DMS114 treated with DMSO at 0.1 percent for 48 hours (cell line): ENCODE measurements at regions not wholly inside any gene's neighbourhood (a gene's known extent, or its start where the extent isn't known, plus 50 kb on each side); places are given as distances from the start of the nearest gene placed in this dataset.
A peak's percentile ranks its signal among the peaks of the same experiment; 100 is the strongest.
"Not testable (repeated sequence)": the region's sequence is repeated elsewhere in the genome, so short reads cannot be mapped to it uniquely, and the experiment has no call there.

Experiments used
- DNase-seq: peaks from one replicate; lab custom pipeline; 2025; ENCODE audit not compliant: unreplicated experiment; lab: John Stamatoyannopoulos, UW

DNA sequence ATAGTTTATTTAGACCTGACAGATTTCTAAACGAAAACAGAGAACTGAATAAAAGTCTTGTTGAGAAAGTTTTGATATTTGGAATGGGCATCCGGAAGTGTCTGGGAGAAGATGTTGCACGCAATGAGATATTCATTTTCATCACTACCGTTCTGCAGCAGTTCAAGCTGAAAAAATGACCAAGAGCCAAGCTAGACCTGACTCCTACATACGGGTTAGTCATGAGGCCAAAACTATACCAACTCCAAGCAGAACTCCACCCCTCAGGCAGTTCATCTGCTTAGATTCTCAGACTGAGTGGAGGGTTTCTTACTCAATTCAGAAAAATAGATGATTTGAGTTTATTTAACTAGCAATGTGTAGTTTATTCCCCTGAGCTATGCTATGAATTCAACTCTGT, 95.4 kb upstream of the ANXA1 start:
- no peak for DNase-seq

GRCh38 chr9:73054091-73054490, 97.6 kb upstream of the ANXA1 start:
- DNase-seq: no peak

DNA sequence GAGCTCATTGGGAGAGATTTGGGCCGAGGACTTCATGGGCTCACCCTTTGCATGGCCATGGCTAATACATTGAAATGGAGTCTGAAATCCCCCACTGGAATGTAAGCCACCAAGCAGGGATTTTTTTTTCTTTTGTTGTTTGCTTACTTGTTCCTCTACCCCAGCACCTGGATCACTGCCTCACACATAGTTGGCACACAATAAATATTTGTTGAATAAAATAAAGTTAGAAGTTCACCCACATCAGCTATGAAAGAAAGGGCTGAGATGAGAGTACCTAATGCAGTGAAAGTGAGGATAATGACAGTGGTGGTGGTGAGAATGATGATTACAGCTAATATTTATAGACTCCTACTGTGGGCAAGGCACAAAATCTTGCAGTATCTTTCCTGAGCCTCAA, 98.1 kb upstream of the ANXA1 start:
- no peak for DNase-seq

DNA sequence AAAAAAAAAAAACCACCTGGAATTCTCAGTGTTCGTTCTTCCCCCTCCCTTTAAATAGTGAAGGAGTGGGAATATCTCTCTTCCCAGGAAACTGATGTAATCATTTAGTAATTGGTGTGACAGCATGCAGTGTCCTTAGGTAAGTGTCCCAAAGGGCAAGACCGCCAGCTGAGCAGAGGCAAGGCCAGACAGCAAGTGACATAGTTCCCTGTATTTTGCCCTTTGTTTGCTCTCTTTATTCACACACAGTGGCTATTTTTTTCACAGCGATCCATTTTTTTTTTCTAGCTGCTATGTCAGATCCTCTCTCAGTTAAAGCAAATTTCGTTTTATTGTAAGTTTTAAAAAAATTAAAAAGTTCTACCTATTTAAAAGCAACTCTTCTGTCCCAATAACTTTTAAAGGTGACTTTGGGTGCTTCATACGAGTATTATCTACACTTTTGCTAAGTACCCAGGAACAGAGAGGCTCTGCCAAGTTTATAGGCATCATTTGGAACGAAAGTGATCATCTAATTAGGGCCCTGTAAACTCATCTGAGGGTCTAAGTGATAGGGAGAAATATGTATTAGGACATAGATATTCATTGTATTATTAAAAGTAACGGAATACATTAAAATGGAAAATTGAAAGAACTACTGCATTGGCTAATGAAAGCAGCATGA, 98.2 kb upstream of the ALDH1A1 start:
- DNase-seq: no peak

GRCh38 chr9:73050065-73050816, 97.4 kb upstream of the ALDH1A1 start:
- DNase-seq: no peak

GRCh38 chr9:73049280-73049679, 96.4 kb upstream of the ALDH1A1 start:
- no peak for DNase-seq

GRCh38 chr9:73046769-73047168, 93.9 kb upstream of the ALDH1A1 start:
- no peak for DNase-seq

DNA sequence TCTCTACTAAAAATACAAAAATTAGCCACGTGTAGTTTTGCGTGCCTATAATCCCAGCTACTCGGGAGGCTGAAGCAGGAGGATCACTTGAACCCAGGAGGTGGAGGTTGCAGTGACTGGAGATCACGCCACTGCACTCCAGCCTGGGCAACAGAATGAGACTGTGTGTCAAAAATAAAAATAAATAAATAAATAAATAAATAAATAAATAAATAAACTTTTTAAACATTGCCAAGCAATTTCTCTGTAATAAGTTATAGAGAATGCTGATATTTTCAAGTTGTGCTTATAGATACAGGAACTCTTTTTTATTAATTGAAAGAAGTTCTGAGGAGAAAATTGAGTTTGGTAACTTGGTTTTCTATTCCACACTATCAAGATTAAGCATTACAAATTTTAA, 91.9 kb upstream of the ALDH1A1 start:
- not testable (repeated sequence) for DNase-seq

- no peak for DNase-seq
Measured at GRCh38 chr9:73042155-73042554, 89.3 kb upstream of the ALDH1A1 start.

GRCh38 chr9:73039271-73040263, 86.7 kb upstream of the ALDH1A1 start:
- no peak for DNase-seq

DNA sequence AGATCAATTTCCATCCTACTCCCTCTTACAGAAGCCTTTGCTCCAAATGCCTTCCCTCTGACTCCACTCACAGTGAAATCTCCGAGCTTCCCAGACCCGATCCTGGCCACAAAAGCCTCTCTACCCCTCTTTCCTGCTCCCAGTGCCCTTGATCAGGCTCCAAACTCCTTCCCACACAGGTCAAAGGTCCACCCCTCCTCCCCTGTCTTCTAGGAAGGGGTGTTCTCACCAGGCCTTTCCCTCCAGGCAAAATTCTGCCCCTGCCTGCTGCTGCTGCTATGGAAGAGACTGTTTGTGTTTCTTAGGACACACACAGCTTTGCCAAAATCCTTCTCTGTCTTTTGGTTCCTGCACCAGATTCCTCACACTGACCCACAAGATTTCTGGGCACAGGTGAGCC, 85.8 kb upstream of the ALDH1A1 start:
- DNase-seq: no peak

GRCh38 chr9:73038089-73038509, 85.2 kb upstream of the ALDH1A1 start:
- DNase-seq: no peak

GRCh38 chr9:73037613-73038012, 84.8 kb upstream of the ALDH1A1 start:
- no peak for DNase-seq

DNA sequence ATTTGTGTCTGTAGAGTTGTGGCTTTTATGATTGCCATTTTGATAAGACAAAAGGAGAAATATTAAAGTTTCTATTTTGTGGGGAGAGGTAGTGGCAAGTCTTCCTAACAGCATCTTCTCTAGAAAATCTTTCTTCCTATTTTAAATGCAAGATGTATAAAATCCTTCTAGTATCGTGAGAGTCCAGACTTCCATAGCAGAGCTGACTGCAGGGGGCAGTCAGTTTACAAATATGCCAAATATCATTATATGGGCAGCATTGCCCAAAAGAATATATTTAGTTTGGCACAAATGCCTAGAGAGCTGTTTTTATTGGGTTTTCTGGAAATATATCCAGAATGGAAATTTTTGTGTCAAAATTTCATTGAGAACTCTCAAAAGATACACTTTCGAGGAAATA, 82.1 kb upstream of the ALDH1A1 start:
- DNase-seq: no peak

DNA sequence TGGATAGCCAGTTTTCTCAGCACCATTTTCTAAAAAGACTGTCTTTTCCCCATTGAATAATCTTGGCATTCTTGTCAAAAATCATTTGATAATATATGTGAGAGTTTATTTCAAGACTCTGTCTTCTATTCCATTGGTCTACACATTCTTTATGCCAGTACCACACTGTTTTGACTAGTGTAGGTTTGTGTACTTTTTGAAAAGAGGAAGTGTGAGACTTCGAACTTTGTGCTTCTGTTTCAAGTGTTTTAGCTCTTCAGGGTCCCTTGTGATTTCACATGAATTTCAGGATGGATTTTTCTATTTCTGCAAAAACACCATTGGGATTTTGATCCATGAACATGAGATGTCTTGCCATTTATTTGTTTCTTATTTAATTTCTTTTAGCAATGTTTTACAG, 78.5 kb upstream of the ALDH1A1 start:
- DNase-seq: no peak

GRCh38 chr9:73030370-73031030, 77.6 kb upstream of the ALDH1A1 start:
- no peak for DNase-seq

DNA sequence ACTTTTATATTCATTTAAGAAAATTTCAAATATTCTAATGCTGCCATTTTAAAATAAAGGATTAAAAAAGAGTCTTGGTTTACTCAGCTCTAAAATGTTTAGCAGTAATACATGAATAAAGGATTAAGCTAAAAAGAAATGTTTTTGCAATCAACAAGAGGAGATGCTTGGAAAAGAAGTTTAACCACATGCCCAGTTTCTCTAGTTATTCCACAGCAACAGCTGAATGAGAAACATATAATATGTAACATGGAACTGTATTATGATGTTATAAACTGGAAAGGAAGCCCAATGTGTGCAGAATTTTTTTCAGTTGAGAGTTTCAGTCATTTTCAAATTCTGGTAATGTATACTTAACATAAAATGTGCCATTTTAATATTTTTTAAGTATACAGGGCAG, 76.5 kb upstream of the ALDH1A1 start:
- DNase-seq: no peak

DNA sequence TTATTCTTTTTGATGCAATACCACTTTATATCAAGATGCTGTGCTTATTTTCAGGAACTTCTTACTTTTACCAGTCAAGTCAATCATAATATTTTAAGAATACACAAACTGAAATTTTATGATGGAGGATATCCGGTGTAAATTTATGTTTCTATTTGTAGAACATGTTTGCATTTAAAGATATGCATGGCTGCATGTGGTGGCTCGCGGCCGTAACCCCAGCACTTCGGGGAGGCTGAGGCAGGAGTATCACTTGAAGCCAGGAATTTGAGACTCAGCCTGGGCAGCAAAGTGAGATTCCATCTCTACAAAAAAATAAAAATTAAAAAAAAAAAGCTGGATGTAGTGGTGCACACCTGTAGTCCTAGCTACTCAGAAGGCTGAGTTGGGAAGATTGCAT, 73.5 kb upstream of the ALDH1A1 start:
- DNase-seq: no peak

DNA sequence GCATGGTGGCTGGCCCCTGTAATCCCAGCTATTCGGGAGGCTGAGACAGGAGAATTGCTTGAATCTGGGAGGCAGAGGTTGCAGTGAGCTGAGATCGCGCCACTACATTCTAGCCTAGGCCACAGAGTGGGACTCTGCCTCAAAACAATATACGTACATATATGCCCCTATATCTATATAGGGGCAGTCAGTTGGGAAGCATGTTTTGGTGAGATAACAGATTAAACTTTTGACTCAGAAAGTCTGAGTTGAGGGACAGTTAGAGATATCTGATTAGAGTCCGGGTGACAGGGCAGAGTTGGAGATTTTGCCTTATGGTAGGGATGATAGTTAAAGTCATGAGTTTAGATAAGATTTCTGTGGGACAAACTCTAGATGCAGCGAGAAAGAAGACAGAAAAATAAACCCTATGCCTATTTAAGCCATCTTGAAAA, 71.8 kb upstream of the ALDH1A1 start:
- DNase-seq: no peak

GRCh38 chr9:73023025-73023541, 70.2 kb upstream of the ALDH1A1 start:
- DNase-seq: peak; percentile 25

DNA sequence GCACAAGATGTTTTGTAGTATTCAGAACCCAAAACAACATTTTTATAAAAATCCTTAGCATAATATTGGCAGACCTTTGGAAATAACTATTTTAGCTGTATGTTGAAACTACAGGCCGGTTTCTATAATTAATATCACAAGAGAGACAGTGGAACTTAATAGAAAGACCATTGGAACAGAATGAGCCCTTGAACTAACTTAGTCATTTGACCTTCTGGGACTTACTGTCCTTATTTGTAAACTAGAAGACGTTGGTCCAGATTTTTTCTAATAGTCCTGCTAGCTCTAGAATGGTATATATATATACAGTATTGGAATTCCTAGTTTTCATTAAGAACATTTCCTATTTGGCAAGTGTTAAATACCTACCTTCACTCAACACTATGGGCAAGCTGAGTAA, 69.5 kb upstream of the ALDH1A1 start:
- DNase-seq: no peak
